K562 (cell line): ENCODE measurements at regions not wholly inside any gene's neighbourhood (a gene's known extent, or its start where the extent isn't known, plus 50 kb on each side); places are given as distances from the start of the nearest gene placed in this dataset.

Experiments
- BRF1 ChIP-seq: IDR thresholded peaks from 3 replicates; pipeline ENCODE4 v1.6.1; 2011; ENCODE audit warnings: borderline replicate concordance, mild to moderate bottlenecking; ENCODE audit not compliant: insufficient read length; ENCODE audit errors: extremely low read depth
- KLF13 ChIP-seq: fragments of 450-650 bp; IDR thresholded peaks from 2 replicates; pipeline ENCODE4 v1.6.1; 2016; ENCODE audit warnings: missing genetic modification characterization, low read depth, mild to moderate bottlenecking, missing compliant biosample characterization, moderate library complexity, borderline replicate concordance
- NR2F6 ChIP-seq: fragments of 450-650 bp; formaldehyde crosslinking; IDR thresholded peaks from 2 replicates; pipeline ENCODE4 v1.4.0; 2020; ENCODE audit warnings: mild to moderate bottlenecking

- TF ChIP-seq KLF13 (tag) = no peak
- no peak for TF ChIP-seq BRF1
- TF ChIP-seq NR2F6 = no peak
These were observed 135.4 kb upstream of the APCDD1 start for GRCh38 chr18:10319026-10319425.
